AG08395 (cell line): ENCODE measurements at regions not wholly inside any gene's neighbourhood (a gene's known extent, or its start where the extent isn't known, plus 50 kb on each side); places are given as distances from the start of the nearest gene placed in this dataset.
A peak's percentile ranks its signal among the peaks of the same experiment; 100 is the strongest.

ENCODE experiments used
- DNase-seq: peaks from one replicate; pipeline ENCODE4 v3.0.0; 2012; ENCODE audit warnings: mixed read lengths, low spot score

DNA sequence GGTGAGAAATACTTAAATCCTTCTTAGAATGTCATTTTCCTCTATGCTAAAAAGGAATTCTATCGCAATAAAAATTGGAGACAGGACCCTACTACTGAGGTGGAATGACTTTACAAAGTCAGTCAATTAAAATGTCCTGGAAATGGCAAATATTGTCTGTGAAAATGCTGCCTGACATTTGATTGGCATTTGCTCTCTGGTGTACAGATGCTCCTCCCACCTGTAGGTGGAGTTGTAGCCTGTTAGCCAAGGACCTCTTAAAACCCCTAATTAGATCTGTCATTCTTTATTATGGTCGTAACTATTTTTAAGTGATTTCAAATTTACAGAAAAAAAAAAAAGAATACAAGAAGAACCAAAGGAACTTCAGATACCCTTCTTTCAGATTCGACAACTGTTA is 393.1 kb upstream of the KLHL29 start:
- DNase-seq, result no peak

DNA sequence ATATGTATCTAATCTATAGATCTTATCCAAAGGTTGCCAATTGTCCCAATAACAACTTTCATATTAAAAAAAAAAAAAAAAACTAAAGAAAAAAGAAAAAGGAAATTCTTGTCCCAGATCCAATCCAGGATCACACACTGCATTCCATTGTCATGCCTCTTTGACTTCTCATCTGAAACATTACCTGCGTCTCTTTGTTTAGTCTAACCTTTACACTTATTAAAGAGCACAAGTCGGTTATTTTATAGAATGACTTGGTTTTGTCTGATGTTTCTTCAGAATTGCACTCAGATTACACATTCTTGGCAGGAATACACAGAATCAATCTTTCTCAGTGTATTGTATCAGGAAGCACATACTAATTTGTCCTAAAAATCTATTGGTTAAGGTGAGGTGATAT is 392.5 kb upstream of the KLHL29 start:
- no peak for DNase-seq

DNA sequence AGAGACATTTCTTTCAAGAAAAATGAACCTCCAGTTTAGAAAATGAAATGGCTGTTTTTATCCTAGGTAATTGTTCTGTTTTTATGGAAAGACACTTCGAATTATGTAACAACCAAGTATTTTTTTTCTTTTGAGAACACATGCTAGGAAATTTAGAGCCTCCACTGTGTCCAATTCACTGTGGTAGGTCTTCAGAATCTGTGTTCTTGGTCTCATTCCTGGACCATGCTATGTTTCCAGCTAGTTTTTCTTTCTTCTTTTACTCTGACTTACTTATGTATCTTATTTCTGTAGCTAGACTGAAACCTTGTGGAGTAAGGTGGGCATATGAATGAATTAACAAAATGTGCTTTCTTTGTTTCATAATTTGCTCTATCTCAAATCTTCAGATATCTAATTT is 391.7 kb upstream of the KLHL29 start:
- no peak for DNase-seq

DNA sequence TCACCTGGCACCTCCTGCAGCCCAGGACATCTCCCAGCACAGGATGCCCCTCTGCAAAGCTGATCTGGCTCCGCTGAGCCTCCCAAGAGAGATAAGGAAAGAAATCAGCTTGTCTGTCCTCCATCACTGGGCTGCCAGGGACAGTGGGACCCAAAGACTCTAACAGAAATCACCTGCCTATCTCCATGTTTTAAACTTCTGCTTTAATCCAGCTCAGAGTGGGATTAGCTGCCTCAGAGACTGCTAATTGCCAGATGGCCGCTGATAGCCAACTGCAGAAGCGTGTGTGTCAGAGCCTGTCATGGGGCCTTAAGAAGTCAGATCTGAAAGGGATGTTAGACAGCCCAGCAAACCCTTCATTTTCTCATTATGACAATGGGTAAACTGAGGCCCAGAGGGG is 389.4 kb upstream of the KLHL29 start:
- no peak for DNase-seq

DNA sequence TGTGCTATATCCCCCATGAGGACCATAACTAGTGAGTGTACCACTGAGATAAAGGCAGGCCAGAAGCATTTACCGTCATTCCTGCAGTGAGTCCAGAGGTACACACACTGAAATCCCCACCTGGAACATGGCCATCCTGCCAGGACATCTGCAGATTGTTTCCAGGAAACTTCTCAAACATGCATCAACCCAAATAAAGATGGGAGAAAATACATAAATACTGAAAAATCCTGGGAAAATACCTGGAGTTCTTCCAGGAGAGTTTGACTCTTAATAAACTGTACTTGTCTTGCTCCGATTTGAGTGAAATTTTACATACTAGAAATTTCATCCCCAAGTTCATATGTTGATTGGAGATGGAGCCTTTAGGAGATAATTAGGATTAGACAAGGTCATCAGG is 388.1 kb upstream of the KLHL29 start:
- DNase-seq, result no peak

DNA sequence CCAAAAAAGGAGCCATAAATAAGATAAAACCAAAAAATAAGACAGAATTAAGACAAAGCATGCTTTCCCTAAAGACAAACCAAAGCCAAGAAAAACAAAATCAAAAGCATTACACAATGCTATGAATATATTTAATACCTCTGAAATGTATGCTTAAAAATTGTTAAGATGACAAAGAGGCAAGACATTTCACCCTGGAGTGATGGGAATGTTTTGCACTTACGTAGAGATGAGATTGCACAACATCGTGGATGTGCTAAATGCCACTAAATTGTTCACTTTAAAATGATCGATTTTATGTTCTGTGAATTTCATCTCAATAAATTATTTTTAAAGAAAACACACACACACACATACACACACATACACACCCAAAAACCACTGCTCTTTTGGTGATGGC is 386.6 kb upstream of the KLHL29 start:
- DNase-seq, result no peak

DNA sequence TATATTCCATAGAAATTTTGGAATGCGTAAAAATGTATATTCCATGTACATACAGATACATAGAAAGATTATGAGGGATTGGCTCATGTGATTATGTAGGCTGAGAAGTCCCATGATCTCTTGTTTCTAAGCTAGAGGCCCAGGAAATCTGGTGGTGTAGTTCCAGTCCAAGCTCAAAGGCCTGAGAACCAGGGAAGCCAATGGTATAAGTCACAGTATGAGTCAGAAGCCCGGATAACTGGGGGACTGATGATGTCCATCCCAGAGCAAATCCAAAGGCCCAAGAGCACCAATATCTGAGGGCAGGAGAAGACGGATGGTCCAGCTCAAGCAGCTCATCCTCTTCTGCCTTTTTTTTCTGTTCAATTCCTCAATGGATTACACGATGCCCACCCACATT is 385.0 kb upstream of the KLHL29 start:
- DNase-seq, result no peak

DNA sequence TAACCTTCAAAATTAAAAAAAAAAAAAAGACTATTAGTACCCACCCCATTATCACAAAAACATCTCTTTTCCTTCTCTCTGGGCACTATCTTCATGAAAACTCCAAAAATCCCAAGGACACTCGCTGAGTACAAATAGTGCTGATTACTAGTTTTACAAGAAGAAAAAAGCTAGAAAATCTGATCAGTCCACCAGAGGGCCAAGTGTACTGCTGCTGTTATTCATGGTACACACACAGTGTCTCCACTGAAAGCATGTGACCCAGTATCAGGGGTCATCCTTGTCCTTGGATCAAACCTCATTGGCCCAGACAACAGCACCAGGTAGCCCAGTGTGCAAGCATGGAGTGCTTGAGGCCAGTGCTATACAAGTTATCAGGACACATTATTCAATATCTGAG is 382.7 kb upstream of the KLHL29 start:
- no peak for DNase-seq

DNA sequence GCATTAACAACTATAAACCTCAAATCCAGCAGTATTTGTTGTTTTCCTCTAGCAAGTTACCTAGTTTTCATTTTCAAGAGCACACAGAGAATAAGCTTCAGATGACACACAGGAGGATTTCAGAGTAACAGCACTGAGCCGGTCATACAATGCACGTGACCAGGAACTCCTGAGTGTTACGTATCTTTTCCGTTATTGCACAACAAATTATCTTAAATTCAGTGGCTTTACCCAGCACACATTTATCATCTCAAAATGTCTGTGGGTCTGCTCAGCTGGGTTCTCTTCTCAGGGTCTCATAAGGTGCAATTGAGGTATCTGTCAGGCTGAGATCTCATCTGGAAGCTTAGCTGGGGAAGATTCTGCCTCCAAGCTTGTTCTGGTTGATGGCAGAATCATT is 379.5 kb upstream of the KLHL29 start:
- no peak for DNase-seq

DNA sequence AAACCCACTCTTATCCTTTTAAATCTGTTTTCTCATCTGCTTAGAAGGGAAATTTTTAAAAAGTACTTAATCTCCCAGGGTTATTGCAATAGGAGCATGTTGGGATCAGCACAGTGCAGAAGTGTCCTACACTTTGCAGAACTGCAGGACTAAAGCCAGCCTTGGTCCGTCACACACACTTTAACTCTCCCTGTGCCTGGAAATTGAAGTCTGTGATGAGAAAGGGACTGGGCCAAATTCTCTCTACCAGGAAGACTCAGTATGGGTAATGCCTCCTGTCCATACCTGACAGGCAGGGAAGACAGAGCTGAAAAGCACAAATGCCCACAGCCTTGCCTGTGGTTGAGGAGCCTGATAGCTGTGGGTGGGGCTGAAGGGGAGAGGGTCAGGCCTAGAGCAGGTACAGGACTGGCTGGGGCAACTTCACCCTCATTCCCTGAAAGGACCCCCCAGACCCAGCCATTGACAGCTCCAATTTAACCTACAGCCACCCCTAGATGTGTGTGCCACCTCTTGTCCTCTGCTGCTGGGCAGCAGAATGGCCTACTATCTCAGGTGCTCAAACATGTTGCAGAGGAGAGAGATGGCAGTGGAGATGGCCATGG is 377.2 kb upstream of the KLHL29 start:
- DNase-seq, result no peak

DNA sequence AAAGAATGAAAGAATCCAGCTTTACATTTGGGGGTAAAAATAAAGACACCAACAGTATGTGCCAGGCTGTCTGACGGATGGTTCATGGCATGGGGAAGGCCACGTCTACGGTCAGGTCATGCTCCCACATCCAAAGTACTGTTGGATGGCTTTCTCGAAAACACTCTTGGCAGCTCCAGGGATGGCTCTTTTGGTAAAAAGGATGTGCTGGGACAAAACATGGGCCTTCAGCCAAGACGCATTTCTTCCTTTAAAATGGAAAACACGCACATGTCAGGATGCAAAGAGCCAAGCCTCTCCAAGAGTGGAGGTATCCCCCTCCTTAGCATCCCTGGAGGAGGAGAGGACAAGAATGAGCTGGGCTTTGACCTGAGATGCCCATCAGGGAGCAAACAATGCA is 376.5 kb upstream of the KLHL29 start:
- no peak for DNase-seq

DNA sequence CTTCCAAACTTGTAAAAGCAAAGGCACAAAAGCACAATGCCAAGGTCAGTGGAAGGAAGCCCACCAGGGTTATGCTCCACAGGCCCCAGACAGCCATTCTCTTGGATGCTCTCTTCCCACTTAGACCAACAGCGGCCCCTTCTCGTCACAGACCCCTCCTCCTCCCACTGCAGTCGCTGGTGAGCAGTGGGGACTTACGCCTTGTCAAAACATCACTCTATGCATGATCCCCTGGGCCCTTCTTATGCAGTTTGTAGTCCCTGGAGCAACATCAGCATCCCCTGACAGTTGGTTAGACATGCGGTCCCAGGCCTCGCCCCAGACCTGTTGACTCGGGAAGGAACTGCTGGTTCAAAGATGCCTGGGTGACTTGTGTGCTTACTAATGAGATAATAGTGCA is 376.0 kb upstream of the KLHL29 start:
- no peak for DNase-seq

DNA sequence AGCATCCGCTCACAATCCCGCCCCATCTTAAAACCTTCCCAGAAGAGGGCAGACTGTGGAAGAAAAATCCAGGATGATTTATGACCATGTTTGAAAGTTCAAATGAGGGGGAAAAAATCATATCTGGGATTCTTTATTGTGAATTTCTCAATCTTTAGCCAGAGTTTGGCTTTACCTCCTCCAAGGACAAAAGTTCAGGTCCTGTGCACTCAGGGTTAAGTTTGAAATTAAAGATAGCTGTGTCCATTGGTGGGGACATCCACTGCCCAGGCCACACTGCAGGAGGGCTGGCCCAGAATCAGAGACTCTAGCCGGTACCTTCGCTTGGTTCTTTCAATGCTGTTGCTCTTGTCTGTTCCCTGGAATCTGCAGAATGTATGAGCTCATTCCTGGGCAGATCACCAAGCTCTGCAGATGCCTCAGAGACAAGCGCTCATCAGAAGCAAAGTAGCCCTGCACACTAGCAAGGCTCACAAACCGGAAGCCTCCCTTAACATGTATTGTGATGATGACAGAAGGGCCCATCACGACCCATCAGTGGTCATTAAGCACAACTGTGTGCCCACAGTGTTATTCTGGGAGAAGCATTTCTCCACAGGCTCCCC is 375.3 kb upstream of the KLHL29 start:
- peak; percentile 22 for DNase-seq

DNA sequence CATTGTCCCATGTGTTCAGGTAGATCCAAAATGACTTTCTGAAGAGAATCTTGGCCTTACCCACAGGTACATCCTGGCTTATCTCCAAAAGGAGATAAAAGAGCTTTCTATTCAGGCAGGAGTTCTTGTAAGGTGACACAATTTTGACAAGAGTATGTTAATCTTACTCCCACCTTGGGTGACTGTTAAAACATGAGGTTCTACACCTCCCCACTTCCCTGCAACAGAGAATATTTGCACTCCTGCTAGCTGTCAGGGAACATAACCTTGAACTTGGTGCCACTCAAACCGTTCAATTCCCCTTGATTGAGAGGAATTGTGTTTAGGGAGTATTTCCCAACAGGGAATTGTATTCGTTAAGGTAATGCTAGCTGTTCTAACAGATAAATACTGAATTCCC is 372.5 kb upstream of the KLHL29 start:
- no peak for DNase-seq

DNA sequence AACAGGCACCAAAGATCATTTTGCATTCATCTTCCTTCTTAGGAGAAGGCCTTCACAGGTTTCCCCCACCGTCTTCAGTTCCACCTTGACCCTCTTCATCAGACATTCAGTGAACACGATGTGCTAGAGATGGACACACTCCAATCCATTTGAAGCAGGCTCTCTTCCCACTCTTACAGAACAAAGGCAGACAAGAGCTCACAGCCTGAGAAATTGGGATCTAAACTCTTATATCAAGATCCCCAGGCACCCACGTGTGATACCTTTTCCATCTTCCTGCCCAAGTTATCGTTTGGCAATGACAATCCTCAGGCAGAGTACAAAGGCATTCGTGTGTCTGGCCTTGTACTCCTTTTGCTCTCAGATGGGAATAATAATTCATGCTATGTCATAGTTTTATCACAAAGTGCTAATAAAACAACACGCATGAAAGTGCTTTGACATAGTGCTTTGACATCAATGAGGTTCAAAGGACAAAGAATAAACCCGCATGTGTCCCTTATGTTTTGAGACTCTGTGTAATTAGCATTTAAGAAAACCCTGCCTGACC is 369.3 kb upstream of the KLHL29 start:
- no peak for DNase-seq

DNA sequence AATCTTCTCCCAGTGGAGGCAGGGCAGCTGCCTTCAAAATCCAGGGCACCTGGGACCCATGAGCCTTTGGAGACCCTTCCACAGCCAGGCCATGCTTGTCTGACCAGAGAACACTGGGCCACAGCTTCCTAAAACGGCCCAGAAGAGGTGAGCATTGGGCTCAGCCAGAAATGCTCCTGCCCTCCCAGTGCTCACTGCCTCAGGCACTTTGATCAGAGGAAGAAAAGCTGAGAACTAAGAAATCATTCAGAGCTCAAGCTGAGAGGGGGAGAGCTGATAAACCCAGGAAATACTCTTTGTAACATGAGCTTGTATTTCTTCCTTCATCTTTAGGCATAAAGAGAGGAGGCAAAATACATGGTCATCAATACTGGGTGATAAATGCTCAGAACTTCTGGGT is 365.5 kb upstream of the KLHL29 start:
- no peak for DNase-seq

DNA sequence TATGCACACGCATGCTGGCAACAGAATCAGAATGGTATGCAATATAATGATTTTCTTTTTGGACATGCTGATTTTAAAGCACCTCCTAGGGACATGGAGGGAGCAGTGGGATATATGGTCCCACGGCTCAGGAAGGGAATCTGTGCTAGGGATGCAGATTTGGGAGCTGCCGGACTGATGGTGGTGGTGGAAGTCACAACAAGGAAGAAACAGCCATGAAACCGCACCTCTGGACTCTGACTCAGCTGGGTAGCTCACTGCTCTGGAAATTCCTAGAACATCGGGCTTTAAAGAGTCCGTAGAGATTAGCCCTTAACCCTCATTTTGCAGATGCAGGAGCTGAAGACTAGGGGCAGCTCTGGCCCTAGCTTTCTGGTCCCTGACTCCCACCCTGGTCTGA is 364.3 kb upstream of the KLHL29 start:
- no peak for DNase-seq

DNA sequence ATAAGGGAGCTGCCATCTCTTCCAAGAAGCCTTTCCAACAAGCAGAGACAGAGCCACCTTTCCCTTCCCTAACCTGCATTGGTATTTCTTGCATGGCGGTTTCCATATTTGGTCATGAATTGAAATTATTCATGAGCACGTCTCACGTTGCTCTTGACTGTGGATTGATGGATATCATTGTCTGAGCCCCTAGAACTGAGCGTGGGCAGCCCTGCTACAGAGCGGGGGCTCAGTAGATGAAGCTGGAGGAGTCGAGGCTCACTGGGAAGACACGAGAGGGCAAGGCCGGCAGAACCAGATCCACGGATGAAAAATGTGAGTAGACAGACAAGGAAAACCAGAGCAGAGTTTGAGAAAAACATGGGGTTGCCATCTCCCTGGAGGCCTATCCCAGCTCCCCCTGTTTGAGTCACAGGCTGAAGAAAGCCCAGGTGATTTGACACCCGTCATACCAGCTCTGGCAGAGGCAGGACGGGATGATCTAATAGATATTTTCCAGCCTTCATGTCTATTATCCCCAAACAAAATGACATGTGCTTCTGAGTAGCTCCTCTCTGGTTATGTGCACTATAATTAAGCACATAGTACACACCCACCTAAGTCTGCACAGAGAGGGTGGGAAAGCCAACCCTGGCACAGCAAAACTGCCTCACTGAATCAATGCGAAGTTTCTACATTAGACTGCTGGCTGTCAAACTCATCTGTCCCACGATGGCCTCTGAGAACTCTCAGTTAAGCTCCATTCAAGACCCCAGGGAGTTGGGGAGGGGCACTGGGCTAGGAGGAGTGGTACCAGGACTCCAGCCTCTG is 363.5 kb upstream of the KLHL29 start:
- no peak for DNase-seq

DNA sequence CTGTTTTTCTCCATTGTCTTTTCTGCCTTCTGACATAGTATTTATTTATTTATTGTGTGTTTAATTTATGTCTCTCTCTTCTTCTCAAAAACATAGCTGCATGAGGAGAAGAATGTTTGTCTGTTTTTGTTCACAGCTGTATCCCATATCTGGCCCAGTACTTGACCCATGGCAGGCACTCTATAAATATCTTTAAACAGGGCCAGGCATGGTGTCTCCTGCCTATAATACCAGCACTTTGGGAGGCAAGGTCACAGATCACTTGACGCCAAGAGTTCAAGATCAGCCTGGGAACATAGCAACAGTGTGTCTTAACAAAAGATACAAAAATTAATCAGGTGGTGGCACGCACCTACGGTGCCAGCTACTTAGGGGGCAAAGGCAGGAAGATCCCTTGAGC is 361.3 kb upstream of the KLHL29 start:
- DNase-seq, result no peak

DNA sequence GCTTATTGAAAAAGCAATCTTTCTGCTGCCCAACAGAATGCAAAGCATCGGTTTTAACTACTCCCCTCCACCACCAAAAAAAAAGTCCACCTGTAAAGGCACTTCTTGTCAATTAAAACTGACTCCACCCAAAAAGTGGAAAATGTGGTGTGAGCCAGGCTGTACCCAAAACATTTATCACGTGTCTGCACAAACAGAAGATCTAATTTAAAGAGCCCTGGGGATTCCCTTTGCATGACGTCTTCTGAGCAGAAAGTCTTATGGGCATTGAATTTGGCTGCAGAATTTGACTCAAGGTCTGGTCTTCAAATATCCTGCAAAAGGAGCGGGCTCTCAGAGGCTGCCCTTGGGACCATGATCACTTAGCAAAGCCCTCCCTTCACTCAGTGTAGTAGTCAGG is 358.3 kb upstream of the KLHL29 start:
- DNase-seq, result no peak

DNA sequence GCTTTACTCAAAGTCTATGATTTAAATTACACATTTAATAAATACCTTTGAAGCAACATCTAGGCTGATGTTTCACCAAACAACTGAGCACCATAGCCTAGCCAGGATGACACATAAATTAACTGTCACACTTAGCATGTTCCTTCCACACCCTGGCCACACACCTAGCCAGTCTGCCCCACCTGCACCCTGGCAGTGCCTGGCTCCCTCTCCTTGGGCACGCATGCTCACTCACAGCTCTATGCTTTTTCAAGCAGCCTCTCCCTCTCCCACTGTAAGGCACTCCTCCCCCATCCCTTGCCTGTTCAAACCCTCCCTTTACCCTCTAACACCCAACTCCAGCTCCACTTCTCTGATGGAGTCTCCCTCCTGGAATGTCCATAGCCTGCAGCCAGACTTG is 357.6 kb upstream of the KLHL29 start:
- DNase-seq, result no peak

DNA sequence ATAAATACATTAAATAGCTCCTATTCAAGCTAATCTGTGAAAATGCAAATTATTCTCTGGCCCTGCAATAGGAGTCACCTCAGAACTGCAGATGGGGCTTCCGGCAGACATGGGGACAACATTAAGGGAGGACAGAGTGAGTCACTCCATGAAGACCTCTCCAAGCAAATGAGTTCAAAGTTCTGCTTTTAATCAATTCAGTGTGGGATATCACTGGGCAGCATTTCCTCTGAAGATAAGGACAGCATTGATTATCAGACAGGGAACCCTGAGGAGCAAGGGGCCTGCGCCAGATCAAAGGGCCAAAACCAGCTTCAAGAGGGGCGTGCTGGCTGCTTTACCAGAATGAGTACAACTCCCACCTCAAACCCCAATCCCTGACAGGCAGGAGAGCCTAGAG is 356.9 kb upstream of the KLHL29 start:
- no peak for DNase-seq

DNA sequence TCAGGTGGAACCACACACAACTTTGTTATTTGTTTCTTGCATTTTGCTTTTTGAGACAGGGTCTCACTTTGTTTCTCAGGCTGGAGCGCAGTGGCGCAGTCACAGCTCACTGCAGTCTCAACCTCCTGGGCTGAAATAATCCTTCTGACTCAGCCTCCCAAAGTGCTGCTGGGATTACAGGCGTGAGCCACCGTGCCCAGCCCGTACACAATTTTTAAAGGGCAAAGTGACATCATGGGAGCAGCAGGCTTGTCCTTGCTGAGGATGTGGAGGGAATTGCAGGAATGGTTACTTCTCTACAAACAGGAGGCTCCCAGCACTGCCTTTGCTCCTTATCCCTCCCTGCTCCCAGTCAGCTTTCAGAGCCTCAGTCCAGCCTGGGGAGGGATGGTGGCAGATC is 355.9 kb upstream of the KLHL29 start:
- no peak for DNase-seq
